GM12878 (cell line): ENCODE measurements at regions not wholly inside any gene's neighbourhood (a gene's known extent, or its start where the extent isn't known, plus 50 kb on each side); places are given as distances from the start of the nearest gene placed in this dataset.

Experiments used
- POLR2AphosphoS5 ChIP-seq: IDR thresholded peaks from 2 replicates; pipeline ENCODE4 v1.6.1; 2011; ENCODE audit warnings: mild to moderate bottlenecking, low read length, inconsistent platforms
- RFX5 ChIP-seq: IDR thresholded peaks from 2 replicates; pipeline ENCODE4 v1.6.1; 2011; ENCODE audit warnings: low read depth, low read length, improper control_type of control experiment
- ZNF274 ChIP-seq: IDR thresholded peaks from one replicate; pipeline ENCODE4 v1.8.0; 2011; ENCODE audit not compliant: insufficient read length, insufficient read depth

DNA sequence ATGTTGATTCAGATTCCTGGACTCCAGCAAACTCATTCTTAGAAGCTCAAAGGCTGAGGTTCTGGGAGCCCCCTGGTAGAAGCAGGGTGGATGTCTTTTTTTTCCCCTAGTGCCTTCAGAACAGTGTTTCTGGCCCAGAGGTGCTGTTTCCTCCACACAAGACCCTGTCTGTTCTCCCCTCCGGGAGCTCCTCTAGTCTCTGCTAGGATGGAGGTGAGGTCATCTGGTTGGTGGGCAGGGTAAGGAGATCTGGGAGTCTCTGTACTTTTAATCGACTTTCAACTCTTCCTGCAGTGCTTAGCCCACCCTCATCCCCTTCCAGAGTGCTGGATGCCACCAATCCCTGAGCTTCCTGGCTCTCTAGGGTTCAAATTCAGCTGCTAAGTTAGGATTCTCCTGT, 192.0 kb downstream of the SH3BP4 start:
- no peak for TF ChIP-seq POLR2AphosphoS5
- no peak for TF ChIP-seq RFX5
- no peak for TF ChIP-seq ZNF274
